MM.1S (cell line): ENCODE measurements at regions not wholly inside any gene's neighbourhood (a gene's known extent, or its start where the extent isn't known, plus 50 kb on each side); places are given as distances from the start of the nearest gene placed in this dataset.

ENCODE experiments used
- EZH2 ChIP-seq: fragments of 300-600 bp; sonication (generic); optimal IDR thresholded peaks from 2 replicates; pipeline ENCODE3; 2017; ENCODE audit warnings: low read depth, mild to moderate bottlenecking, antibody characterized with exemption, low read length, mixed read lengths
- EZH2phosphoT487 ChIP-seq: fragments of 300-600 bp; sonication (generic); IDR thresholded peaks from 2 replicates; pipeline ENCODE4 v1.6.1; 2018; ENCODE audit warnings: antibody characterized with exemption, low read length
- TF ChIP-seq, protein P1 (sequence below): fragments of 300-600 bp; sonication (generic); IDR thresholded peaks from 2 replicates; pipeline ENCODE4 v1.5.1; 2016; ENCODE audit warnings: antibody characterized with exemption, low read length, mixed read lengths

GRCh38 chr6:77026341-77026740, 436.9 kb downstream of the HTR1B start:
- TF ChIP-seq EZH2 (no peak), EZH2phosphoT487 (no peak)
- TF ChIP-seq, protein P1, sequence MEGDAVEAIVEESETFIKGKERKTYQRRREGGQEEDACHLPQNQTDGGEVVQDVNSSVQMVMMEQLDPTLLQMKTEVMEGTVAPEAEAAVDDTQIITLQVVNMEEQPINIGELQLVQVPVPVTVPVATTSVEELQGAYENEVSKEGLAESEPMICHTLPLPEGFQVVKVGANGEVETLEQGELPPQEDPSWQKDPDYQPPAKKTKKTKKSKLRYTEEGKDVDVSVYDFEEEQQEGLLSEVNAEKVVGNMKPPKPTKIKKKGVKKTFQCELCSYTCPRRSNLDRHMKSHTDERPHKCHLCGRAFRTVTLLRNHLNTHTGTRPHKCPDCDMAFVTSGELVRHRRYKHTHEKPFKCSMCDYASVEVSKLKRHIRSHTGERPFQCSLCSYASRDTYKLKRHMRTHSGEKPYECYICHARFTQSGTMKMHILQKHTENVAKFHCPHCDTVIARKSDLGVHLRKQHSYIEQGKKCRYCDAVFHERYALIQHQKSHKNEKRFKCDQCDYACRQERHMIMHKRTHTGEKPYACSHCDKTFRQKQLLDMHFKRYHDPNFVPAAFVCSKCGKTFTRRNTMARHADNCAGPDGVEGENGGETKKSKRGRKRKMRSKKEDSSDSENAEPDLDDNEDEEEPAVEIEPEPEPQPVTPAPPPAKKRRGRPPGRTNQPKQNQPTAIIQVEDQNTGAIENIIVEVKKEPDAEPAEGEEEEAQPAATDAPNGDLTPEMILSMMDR: no peak
